ENCODE measurements at regions not wholly inside any gene's neighbourhood (a gene's known extent, or its start where the extent isn't known, plus 50 kb on each side); places are given as distances from the start of the nearest gene placed in this dataset.

DNA sequence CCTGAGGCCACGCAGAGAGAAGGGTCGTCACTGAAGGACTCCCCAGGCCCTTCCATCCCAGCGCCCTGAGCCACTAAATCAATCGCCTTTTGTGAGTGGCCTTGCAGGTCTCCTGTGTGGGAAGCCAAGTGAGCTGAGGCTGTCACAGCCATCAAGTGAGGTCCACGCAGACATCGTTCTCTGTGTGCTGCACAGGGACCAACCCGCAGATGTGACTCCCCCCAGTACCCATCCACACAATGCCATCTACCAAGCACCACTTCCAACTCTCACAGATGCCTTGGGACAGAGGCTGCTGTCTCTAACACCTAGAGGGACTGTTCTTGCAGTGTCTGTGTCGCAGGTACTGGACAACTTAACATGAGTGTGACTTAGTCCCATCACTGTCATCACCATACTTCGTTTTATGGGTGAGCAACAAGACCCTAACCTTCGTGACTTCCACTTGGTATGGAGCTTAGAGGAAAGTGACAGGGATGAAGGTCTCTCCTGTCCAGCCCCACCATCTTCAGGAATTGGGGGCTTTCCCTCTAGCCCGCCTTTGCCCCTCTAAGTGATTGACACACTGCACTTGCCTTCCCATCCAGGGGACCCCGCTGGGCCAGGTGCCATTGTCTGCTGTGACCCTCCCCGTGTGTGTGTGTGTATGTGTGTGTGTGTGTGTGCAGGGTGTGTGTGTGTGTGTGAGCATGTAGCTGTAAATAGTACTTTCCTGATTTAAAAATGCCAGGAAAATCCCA, 51.4 kb upstream of the TMEM72 start:
- no peak for DNase-seq

DNA sequence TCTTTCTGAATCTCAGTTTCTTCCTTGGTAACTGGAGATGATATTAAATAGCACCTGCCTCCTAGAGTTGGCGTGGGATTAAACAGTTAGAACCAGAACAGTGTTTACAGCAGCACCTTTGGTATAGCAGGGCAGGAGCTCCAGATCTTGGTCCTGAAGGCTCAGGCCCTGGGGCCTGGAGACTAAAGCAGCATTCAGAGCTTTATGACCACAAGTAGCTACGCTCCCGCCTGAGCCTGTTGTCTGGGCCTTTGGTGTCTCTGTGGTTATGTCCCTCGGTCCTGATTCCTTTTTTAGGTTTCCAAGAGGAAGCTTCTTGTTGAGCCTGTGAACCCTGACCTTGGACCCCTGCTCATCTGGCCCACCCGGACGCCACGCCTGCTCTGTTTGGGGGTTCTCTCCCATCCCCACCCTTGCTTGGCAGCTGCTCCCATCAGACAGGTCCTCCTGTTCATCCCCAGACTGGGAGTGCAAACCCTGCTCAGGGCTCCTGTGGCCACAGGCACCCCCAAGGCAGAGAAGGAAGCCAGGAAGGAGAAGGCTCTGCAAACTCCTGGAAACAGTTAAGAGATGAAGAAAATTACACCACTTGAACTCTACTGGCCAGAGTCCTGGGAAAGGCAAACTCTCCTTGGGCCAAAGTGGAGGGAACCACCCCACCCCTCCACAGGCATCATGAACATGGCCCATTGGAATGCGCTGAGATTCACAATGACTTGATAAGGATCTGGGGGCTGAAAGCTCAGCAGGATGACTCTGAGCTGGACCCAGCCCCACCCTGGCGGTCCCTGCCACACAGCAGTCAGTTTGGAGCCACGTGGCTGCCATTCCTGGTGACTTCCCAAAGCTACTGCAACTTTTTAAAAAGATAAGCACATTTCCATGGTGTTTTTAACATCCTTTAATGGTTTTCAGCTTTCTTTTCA, 50.1 kb upstream of the TMEM72 start:
- no peak for DNase-seq
